Mesodermal cell (in vitro differentiated cells): ENCODE measurements at regions not wholly inside any gene's neighbourhood (a gene's known extent, or its start where the extent isn't known, plus 50 kb on each side); places are given as distances from the start of the nearest gene placed in this dataset.

Source experiments
- H3K27ac ChIP-seq: 2 replicates; pipeline ENCODE4 v1.7.0; 2013; ENCODE audit warnings: mild to moderate bottlenecking, low read depth, low read length, moderate library complexity; ENCODE audit not compliant: severe bottlenecking
- H3K36me3 ChIP-seq: 2 replicates; pipeline ENCODE4 v1.7.1; 2013; ENCODE audit warnings: mild to moderate bottlenecking, low read length, moderate library complexity; ENCODE audit not compliant: control insufficient read depth, insufficient read depth
- H3K4me1 ChIP-seq: one replicate; pipeline ENCODE4 v1.7.1; 2013; ENCODE audit warnings: mild to moderate bottlenecking, low read length; ENCODE audit not compliant: insufficient read depth, control insufficient read depth, poor library complexity, severe bottlenecking
- H3K4me3 ChIP-seq: 2 replicates; pipeline ENCODE4 v1.7.0; 2013; ENCODE audit warnings: low read length, control low read depth, mild to moderate bottlenecking; ENCODE audit not compliant: insufficient read depth, poor library complexity, severe bottlenecking; ENCODE audit errors: extremely low read depth
- H3K9me3 ChIP-seq: 2 replicates; pipeline ENCODE4 v1.7.1; 2013; ENCODE audit warnings: mild to moderate bottlenecking, low read length, moderate library complexity; ENCODE audit not compliant: control insufficient read depth
- WGBS, 2 experiments: methylation state at CpG; one replicate each; pipeline ENCODE4 v1.1.5; 2013; ENCODE audit warnings: missing lambda C conversion rate in 2 of 2; ENCODE audit not compliant: insufficient coverage in 2 of 2; 5-methylcytosine and 5-hydroxymethylcytosine counted together

DNA sequence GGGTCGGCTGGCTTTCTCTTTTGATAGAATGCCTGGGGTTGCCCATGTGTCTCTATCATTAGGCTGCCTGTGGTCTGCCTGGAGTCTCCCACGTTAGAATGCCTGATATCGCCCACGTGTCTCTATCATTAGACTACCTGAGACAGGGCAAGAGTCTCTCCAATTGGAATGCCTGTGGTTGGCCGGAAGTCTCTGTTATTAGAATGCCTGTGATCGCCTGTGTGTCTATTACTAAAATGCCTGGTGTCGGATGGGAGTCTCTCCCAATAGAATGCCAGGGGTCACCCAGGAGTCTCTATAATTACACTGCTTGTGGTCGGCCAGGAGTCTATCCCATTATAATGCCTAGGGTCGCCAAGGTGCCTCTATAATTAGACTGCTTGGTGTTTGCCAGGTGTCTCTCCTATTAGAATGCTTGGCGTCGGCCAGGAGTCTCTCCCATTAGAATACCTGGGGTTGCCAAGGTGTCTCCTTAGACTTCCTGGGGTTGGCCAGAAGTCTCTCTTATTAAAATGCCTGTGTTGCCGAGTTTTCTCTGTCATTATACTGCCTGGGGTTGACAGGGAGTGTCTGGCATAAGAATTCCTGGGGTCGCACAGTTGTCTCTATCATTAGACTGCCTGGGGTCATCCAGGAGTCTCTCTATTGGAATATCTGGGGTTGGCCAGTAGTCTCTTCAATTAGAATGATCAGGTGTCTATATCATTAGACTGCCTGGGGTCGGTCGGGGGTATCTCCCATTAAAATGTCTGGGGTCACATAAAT is 2272.8 kb downstream of the TP53TG3F start:
- WGBS, 2 experiments = 68 to 77% methylated on average over 10 to 11 of the region's 15 CpGs
- H3K27ac ChIP-seq = no peak overlapping the region

DNA sequence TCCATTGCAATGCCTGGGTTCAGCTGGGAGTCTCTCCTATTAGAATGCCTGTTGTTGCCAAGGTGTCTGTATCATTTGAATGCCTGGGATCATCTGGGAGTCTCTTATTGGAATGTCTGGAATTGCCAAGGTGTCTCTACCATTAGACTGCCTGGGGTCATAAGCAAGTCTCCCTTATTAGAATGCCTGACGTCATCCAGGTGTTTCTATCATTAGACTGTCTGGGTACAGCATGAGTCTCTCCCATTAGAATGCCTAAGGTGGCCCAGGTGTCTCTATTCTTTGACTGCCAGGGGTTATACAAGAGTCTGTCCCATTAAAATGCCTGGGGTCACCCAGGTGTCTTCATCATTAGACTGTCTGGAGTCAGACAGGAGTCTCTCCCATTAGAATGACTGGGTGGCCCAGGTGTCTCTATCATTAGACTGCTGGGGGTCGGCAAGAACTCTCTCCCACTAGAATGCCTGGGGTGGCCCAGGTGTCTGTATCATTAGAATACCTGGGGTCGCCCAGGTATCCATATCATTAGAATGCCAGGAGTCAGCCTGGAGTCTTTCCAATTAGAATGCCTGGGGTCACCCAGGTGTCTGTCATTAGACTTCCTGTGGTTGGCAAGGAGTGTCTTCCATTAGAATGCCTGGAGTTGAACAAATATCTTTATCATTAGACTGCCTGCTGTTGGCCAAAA is 2274.0 kb downstream of the TP53TG3F start:
- WGBS, 2 experiments = 48 to 55% methylated on average over 2 to 3 of the region's 3 CpGs
- H3K9me3 ChIP-seq = peaks cover 75% of the 10 kb centered on the region
- no peak overlapping the region for H3K4me3 ChIP-seq
- H3K4me1 ChIP-seq = no peaks in the 10 kb centered on the region
- no peaks in the 10 kb centered on the region for H3K36me3 ChIP-seq
- no peak overlapping the region for H3K27ac ChIP-seq

More for the DNA sequence above, 2272.8 kb downstream of the TP53TG3F start:
- Histone ChIP-seq H3K4me3 (no peak overlapping the region), H3K9me3 (peaks cover 79% of the 10 kb centered on the region), H3K4me1 (no peaks in the 10 kb centered on the region), H3K36me3 (no peaks in the 10 kb centered on the region)

DNA sequence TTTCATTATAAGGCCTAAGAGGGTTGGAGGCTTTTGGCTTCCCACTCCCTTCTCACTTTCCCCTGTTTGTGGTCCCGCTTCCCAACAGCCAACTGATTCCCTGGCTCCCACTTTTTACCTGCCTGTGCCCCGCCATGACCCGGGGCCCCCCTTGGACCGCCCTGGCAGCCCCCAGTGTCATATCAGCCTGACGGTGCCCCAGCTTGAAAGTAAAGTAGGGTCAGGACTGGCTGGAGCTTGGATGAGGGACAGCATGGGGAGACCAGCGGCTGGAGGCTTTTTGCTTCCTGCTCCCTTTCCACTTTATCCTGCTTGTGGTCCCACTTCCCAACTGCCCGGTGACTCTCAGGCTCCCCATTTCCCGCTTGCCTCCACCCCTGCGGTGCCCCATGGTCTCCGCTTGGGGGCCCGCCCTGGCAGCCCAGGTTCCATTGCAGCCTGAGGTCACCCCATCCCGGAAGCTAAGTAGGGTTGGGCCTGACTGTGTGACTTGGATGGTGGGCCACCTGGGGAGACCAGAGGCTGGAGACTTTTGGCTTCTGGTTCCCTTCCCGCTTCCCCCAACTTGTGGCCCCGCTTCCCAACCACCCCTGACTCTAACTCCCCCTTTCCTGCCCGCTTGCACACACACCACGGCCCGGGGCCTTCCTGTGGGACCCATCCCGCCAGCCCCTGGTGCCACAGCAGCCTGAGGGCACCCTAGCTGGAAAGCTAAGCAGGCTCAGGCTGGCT is 2274.7 kb downstream of the TP53TG3F start:
- no peaks in the 10 kb centered on the region for H3K36me3 ChIP-seq
- 74 to 79% methylated on average over 6 to 13 of the region's 18 CpGs for WGBS, 2 experiments
- H3K4me3 ChIP-seq = no peak overlapping the region
- H3K4me1 ChIP-seq = no peaks in the 10 kb centered on the region
- H3K27ac ChIP-seq = no peak overlapping the region
- peaks cover 76% of the 10 kb centered on the region for H3K9me3 ChIP-seq

DNA sequence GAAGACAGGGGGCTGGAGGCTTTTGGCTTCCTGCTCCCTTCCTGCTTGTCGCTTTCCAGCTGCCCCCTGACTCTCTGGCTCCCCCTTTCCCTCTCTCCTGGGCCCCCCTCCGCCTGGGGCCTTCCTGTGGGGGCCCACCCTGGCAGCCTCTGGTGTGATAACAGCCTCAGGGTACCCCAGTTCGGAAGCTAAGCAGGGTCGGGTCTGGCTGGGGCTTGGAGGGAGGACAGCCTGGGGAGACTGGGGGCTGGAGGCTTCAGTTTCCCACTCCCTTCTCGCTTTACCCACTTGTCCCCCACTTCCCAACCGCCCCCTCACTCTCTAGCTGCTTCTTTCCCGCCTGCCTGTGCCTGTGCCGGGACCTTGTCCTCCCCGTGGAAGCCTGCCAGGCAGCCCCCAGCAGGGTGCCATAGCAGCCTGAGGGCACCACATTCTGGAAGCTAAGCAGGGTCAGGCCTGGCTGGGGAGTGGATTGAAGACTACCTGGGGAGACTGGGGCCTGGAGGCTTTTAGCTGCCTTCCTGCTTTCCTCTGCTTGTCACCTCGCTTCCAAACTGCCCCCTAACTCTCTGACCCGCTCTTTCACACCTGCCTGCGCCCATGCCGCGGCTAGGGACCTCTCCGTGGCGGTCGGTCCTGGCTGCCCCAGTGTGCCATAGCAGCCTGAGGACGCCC is 2275.5 kb downstream of the TP53TG3F start:
- Histone ChIP-seq H3K36me3 (no peaks in the 10 kb centered on the region), H3K27ac (no peak overlapping the region), H3K4me1 (no peaks in the 10 kb centered on the region), H3K4me3 (no peak overlapping the region), H3K9me3 (peaks cover 76% of the 10 kb centered on the region)
- 47 to 64% methylated on average over 6 to 11 of the region's 18 CpGs for WGBS, 2 experiments

DNA sequence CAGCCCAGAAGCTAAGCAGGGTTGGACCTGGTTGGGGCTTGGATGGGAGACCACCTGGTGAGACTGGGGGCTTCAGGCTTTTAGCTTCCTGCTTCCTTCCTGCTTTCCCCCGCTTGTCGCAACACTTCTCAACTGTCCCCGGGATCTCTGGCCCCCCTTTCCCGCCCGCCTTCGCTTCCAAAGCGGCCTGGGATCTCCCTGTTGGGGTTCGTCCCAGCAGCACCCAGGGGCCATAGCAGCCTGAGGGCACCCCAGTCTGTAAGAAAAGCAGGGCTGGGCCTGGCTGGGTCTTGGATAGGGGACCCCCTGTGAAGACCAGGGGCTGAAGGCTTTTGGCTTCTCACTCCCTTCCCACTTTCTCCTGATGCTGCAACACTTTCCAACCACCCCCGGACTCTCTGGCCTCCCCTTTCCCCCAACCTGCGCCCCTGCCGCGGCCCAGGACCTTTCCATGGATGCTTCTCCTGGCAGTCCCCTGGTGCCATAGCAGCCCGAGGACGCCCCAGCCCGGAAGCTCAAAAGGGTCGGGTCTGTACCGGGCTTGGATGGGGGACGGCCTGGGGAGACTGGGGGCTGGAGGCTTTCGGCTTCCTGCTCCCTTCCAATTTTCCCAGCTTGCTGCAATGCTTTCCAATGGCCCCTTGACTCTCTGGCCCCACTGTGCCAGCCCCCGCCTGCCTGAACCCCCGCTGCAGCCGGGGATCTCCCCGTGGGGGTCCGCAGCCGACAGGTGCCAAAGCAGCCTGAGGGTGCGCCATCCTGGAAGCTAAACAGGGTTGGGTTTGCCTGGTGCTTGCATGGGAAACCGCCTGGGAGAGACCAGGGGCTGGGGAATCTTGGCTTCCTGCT is 2276.2 kb downstream of the TP53TG3F start:
- peaks cover 75% of the 10 kb centered on the region for H3K9me3 ChIP-seq
- H3K4me1 ChIP-seq = no peaks in the 10 kb centered on the region
- no peak overlapping the region for H3K27ac ChIP-seq
- WGBS, 2 experiments = 84 to 86% methylated on average over 15 to 21 of the region's 27 CpGs
- no peaks in the 10 kb centered on the region for H3K36me3 ChIP-seq
- H3K4me3 ChIP-seq = no peak overlapping the region

DNA sequence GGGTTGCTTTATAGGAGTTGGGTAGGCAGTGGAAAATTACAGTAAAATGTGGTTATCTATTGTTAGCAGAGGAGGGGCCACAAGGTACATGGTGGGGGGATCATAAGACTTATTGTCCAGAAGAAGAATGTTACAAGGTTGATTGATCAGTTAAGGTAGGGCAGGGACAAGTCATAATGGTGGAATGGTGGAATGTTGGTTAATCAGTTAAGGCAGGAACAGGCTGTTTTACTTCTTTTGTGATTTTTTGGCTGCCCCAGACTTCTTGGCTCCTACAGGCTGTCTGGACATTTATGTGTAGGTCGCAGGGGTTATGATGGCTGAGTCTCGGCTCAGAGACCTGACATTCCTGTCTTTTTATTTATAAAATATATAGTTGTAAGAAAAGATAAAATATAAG is 2277.1 kb downstream of the TP53TG3F start:
- H3K27ac ChIP-seq = no peak overlapping the region
- no peak overlapping the region for H3K4me3 ChIP-seq
- whole genome bisulfite sequencing, 2 experiments = no CpG with 5 or more reads among the region's 2 CpGs
- no peaks in the 10 kb centered on the region for H3K36me3 ChIP-seq
- no peaks in the 10 kb centered on the region for H3K4me1 ChIP-seq
- H3K9me3 ChIP-seq = peaks cover 78% of the 10 kb centered on the region

DNA sequence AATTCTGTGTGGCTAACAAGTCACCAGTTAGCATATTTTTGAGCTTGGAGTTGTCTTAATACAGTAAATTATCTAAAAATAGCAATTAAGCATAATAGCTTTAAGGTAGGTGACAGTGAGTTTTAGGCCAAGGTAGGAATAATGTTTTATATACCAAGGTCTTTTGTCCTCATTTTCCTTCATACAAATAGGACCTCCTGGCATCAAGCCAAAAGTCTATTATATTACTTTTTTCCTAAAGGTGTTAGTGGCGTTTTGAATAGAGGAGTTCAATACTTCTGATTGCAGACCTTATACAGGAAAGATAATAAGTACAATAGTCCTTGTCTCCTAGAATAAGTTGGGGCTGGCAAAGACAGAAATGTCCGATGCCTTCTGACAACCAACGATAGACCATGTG is 2277.7 kb downstream of the TP53TG3F start:
- Histone ChIP-seq H3K36me3 (no peaks in the 10 kb centered on the region), H3K27ac (no peak overlapping the region), H3K4me1 (no peaks in the 10 kb centered on the region), H3K4me3 (no peak overlapping the region), H3K9me3 (peaks cover 79% of the 10 kb centered on the region)
- 67 to 95% methylated on average over 2 of the region's 3 CpGs for WGBS, 2 experiments

DNA sequence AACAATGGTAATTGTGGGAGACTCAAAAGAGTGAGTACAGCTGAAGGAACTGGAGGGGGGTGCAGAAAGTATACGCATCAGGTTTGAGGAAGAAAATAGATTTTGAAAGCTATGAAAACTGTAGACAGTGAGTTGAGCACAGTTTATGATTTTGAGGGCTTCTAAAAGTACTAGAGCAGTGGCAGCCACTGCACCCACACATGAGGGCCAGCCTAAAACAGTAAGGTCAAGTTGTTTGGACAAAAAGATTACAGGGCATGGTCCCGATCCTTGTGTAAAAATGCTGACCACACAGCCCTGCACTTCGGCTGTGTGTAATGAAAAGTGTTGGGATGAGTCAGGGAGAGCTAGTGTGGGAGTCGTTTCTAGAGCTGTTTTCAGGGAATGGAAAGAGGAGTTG is 2282.1 kb downstream of the TP53TG3F start:
- Histone ChIP-seq H3K4me1 (no peaks in the 10 kb centered on the region), H3K27ac (no peak overlapping the region), H3K9me3 (peaks cover 75% of the 10 kb centered on the region), H3K4me3 (no peak overlapping the region), H3K36me3 (no peaks in the 10 kb centered on the region)
- 72 to 76% methylated on average over 4 of the region's 4 CpGs for WGBS, 2 experiments

DNA sequence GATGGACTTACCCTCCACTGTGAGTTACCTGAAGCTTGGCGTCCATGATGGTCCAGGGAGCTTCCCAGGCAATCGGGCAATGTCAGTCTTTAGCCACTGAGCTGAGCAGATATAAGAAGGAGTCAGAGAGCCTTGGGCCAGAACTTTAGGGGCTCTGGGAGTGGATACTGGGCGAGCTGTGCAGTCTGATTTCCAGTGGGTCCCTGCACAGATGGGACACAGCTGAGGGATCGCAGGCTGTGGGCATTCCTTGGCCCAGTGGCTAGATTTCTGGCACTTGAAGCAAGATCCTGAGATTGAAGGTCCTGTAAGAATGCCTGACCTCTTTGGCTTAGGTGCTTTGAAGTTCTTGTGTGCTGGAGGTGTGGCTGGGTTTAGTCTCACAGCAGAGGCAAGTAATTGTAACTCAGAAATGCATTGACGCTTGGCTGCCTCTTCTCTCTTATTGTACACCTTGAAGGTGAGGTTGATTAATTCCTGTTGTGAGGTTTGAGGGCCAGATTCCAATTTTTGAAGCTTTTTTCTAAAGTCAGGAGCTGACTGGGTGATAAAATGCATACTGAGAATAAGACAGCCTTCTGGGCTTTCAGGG is 2283.8 kb downstream of the TP53TG3F start:
- H3K27ac ChIP-seq = no peak overlapping the region
- H3K9me3 ChIP-seq = peaks cover 84% of the 10 kb centered on the region
- 33 to 43% methylated on average over 4 to 5 of the region's 5 CpGs for WGBS, 2 experiments
- no peak overlapping the region for H3K4me3 ChIP-seq
- no peaks in the 10 kb centered on the region for H3K36me3 ChIP-seq
- H3K4me1 ChIP-seq = no peaks in the 10 kb centered on the region
